ENCODE measurements at regions not wholly inside any gene's neighbourhood (a gene's known extent, or its start where the extent isn't known, plus 50 kb on each side); places are given as distances from the start of the nearest gene placed in this dataset.
"Not testable (repeated sequence)": the region's sequence is repeated elsewhere in the genome, so short reads cannot be mapped to it uniquely, and the experiment has no call there.

- no peak for DNase-seq
Observed at GRCh38 chr16:86337581-86338402, 172.5 kb upstream of the FOXF1 start.

- DNase-seq: no peak
Observed at GRCh38 chr16:86338403-86339115, 171.8 kb upstream of the FOXF1 start.

DNA sequence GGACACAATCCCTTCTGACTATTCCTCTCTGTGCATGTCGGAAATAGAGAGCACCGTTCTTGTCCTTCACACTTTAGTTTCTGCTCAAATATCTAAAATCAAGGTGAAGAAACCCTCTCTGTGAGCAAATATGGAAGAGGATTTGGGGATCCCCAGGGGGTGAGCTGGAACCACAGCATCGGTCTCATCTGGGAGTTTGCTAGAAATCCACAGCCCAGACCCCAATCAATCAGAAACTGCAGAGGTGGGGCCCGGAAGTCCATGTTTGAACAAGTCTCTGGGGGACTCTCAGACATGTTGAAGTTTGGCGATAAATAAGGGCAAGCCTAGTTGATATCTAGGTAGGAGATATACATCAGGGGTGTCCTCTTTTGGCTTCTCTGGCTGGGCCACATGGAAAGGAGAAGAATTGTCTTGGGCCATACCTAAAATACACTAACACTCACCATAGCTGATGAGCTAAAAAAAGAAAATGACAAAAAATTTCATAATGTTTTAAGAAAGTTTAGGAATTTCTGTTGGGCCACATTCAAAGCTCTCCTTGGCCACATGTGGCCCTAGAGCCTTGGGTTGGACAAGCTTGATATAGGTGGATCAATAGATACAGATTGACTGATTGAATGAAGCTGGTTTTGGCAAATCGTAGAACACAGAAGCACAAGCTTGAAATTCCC is 168.0 kb upstream of the FOXF1 start:
- no peak for DNase-seq

GRCh38 chr16:86343027-86343795 is 167.1 kb upstream of the FOXF1 start:
- no peak for DNase-seq

DNA sequence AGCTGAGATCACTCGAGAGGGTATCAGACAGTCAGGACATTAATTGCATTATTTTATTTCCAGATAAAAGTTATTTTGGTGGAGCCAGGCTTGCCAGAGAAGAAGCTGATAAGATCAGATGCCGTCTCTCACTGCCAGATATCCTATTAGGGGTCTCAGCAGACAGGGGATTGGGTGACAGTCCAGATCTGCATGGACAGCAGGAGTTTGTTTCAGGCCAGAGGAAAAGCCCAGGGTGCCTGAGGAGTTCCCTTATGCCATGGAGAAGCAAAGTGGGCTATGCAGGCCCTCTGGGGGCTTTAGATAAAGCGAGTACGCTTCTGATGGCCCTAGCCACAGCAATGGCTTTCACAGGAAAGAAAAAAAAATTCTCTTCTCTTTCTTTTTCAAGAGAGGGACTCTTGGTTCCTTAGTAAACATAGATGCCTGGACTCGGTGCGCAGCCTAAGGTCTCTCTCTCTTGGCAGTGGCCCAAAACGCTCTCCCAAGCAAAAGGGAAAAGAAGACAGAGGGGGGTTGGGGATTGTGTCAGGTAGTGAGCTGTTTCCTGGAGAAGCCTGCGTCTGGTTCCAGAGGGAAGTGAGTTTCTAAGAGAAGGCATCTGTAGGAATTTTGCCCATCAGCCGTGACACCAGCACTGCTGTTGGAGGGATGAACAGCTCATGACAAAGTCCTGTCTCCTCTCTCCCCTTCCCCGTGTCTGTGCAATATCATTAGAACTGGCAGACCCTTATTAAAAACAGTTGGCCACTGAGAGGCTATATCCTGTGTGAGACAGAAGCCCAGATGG is 166.3 kb upstream of the FOXF1 start:
- no peak for DNase-seq

- DNase-seq: no peak
Observed at GRCh38 chr16:86344586-86344871, 165.8 kb upstream of the FOXF1 start.

DNA sequence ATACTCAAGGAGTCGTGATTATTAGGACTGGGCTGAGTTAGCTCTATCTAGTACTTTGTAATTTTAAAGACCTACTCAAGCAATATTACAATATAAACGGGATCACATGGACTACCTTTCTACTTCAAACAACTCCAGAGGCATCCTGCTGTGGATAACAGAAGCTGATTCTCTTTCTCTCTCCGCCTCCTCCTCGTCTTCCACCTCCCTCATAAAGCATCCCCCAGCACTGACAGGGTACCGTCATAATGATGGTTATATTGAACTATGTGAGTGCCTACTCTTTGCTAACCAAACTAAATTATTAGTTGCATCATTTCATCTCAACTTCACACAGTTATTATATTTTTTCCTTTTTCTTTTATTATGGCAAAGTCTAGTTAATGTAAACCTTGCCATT is 165.4 kb upstream of the FOXF1 start:
- DNase-seq: no peak

DNA sequence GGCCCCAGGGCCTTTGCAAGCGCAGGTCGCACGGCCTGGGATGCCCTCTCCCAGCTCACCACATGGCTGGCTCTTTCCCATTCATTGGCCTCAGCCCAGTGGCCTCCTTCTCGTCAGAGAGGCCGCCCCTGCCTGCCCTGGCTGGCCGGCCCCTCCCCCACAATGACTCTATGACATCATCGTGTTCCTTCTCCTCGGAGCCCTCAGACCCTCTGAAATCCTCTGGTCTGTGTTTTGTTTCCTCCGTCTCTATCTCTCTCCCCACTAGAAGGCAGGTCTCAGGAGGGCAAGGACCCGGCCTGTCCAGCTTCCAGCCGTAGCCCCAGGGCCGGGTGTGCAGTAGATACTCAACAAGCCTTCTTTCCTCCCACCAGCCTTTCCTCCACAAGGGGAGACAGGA is 164.8 kb upstream of the FOXF1 start:
- no peak for DNase-seq

GRCh38 chr16:86346034-86346433 is 164.3 kb upstream of the FOXF1 start:
- no peak for DNase-seq

DNA sequence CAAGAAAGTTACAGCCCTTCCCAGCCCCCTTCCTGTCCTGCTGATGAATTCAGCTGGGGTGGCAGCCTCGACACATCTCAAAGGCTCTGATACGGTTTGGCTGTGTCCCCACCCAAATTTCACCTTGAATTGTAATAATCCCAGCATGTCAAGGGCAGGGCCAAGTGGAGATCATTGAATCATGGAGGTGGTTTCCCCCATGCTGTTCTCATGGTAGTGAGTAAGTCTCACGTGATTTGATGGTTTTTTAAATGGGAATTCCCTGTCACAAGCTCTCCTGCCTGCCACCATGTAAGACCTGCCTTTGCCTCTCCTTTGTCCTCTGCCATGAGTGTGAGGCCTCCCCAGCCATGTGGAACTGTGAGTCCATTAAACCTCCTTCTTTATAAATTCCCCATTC is 163.2 kb upstream of the FOXF1 start:
- no peak for DNase-seq

- no peak for DNase-seq
Observed at GRCh38 chr16:86347916-86348555, 162.3 kb upstream of the FOXF1 start.

GRCh38 chr16:86349338-86349900 is 160.9 kb upstream of the FOXF1 start:
- no peak for DNase-seq

GRCh38 chr16:86350289-86350688 is 160.0 kb upstream of the FOXF1 start:
- DNase-seq: no peak

DNA sequence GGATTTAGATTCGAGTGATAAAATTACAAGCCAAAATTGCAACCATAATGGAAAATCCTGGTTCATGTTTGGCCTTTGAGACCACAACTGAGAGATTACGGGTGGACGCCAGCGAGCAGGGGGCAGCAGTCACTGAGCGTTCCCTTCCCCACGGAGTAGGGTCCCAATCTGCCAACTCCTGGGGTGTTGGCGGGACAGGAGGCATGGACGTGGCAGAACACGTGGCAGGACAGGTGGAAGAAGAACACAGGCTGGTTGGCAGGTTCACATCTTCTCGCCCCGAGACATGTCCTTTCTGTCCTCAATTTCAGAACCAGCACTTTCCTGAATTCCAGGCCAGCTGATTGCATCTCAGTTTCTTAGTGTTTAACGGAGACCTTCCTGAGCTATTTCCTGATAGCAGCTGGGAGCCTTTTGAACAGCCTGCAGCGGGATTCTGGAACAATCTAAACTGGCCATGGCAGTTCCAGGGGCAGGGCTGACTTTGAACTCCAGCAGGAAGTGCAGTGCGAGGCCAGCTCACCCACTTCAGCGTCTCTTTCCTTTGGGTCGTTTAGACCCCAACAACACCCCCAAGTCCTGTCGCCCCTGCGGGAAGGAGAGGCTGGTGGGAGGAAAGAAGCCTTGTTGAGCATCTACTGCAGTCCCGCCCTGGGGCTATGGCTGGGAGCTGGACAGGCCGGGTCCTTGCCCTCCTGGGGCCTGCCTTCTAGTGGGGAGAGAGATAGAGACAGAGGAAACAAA is 159.1 kb upstream of the FOXF1 start:
- no peak for DNase-seq

GRCh38 chr16:86351785-86352139 is 158.6 kb upstream of the FOXF1 start:
- DNase-seq: not testable (repeated sequence)

DNA sequence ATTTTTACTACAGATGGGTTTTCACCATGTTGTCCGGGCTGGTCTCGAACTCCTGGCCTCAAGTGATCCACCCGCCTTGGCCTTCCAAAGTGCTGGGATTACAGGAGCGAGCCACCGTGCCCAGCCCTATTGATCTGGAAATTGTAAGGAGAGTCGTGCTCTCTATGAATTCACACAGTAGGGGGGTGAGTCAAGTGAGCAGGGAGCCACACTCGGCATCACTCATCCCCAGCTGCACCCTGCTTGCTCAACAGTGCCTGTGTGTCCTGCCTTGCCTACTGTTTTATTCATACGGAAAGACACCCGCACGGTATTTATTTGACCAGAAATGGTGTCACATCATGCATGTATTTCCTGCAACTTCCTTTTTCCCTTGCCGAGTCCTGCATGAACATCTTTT is 157.2 kb upstream of the FOXF1 start:
- no peak for DNase-seq

DNA sequence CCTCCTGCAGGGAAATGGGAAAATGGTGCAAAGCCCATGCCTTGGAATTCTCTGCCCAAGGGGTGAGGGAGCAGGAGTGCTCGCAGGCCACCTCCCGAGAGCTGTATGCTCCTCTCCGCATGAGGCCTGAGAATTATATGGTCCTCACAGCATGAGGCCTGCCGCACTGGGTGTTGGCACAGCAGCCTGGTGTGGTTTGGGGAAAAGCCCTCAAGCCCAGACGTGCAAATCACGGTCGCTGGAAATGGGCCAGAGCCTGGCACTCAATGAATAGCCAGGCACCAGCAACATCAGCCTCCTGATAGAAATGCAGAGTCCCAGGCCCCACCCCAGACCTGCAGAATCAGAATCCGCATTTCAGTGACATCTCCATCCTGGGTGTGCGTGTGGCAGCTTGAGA is 156.4 kb upstream of the FOXF1 start:
- no peak for DNase-seq

GRCh38 chr16:86354641-86355513 is 155.4 kb upstream of the FOXF1 start:
- no peak for DNase-seq

DNA sequence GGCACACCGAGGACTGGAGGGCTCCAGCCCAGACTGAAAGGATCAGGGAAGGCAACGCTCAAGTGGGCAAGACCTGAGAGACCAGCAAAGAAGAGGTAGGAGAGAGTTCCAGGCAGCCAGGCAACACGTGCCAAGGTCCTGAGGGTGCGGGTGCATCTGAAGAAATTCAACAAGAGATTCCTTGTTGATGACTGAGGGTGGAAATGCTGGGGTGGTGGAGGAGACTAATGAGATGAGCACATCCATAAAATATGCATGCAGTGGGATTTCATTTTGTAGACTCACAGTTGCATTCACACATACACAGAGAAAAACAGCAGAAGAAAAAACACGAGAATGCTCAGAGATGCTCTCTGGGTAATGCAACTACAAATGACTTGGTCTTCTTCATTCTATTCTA is 154.8 kb upstream of the FOXF1 start:
- no peak for DNase-seq

DNA sequence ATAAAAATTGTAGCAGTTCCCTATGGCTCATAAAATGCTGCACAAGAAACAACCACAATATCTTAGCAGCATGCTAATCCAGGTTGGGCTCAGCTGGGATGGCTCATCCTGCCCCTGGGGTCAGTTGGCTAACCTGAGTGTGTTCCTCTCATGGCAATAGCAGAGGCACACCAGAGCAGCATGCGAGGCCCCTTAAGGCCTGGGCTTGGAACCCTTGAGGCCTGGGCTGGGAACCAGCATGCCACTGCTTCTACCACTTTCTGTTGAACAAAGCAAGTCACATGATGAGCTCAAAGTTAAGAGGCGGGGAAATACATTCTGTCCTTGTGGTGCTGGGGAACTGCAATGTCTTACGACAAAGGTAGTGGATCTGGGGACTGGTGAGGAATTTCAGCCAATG is 154.4 kb upstream of the FOXF1 start:
- DNase-seq: no peak

All from stimulated activated CD8-positive, alpha-beta memory T cell treated with anti-CD3 and anti-CD28 coated beads, Interleukin-4, amount 100 ng/mL, for 48 hours (primary cell).